GM19025 (cell line): ENCODE measurements at regions not wholly inside any gene's neighbourhood (a gene's known extent, or its start where the extent isn't known, plus 50 kb on each side); places are given as distances from the start of the nearest gene placed in this dataset.

Source experiments
- ATAC-seq: cut with Tn5 transposase; IDR thresholded peaks from one replicate; pipeline ENCODE4 v1.9.1; 2021; ENCODE audit warnings: mild to moderate bottlenecking, low read depth, moderate library complexity; ENCODE audit not compliant: unreplicated experiment

DNA sequence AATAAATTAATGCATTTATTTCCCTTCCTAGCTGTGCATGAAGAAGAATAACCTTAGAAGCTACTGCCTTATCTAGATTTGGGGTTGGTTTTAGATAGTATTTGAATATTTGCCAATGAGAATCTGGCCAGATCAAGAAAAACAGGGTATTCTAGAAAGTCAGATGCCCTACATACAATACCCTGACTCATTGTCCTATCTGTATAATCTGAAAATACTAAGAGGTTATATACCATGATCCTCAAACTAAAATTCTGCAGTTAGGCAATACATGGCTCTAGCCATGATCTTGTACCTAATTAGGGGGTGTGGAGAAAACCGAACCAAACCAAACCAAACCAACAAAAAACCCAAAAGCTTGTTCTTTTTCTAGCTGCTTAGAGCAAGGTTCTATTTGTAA is 240.4 kb upstream of the LYZL1 start:
- no peak for ATAC-seq

DNA sequence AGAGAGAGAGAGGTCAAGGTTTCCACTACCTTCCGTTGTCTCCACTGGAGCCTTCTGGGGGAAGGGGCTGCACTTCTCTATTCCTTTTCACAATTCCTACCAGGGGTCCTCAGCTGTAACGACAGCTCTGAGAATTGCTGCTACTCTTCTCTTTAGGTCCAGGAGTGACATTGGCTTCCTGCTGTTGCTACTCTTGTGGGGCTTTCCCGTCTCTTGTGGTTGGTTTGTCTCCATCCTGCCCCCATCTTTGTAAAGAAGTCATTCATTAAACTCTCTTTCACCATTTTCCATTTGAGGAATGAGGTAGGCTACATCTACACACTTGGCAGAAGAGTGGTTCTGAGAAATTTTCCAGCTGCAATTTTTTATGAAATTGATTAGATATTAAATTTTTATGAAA is 238.8 kb upstream of the LYZL1 start:
- peak; percentile 59 for ATAC-seq

DNA sequence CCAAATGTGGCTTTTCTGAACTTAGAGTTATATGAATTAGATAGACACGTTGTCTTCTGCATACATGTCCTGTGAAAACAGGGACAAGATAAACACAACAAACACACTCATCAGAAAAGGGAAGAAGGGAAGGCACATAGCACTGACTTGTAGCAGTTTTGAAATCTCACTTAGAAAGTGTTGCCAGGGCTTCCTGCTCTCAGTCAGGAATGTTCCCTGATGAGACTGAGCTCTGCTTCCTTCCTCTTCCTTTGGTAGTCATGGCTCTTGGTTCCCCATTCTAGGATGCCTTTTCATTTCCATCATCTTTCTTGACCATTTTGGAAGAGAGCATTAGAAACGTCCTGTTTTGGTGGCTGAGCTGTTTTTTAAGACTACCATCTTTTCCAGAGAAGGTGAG is 233.8 kb upstream of the LYZL1 start:
- no peak for ATAC-seq

DNA sequence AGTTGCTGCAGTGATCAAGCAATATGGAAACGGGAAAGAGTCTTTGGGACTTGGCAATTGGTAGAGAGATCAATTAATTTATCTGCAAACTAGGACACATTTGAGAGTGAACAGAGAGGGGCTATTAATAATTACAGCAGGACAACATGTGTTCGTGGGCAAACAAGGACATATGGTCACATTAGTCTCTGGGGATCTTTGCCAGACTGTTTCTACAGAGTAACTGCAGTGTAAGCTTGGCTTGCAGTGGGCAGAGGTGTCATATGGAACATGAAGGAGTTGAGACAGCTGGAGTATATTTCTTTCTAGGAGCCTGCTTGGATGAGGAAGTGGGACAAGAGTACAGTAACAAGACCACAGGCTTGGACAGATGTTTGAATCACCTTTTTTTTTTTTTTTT is 232.1 kb upstream of the LYZL1 start:
- ATAC-seq, result no peak

DNA sequence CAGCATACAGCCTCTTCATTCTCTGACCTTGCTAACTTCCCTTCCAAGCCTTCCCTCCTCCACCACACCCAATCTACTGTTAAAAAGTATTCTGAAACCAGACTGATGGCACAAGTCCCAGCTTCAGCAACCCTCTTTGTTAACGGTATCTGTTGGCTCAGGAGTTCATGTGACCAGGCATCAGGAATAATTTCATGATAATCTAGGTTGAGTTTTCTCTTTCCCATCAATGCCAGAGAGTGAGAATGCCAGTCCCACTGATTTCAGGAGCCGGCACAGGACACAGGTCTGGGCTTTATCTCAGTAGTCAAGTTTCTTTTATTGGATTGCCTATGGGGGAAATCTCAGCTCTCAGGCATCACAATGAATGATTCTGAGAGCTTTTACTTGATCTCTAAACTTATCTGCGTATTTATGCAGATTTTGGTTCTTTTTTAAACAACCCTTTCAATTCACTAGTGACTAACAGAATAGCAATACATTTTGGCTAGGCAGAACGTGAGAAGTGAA is 231.0 kb upstream of the LYZL1 start:
- ATAC-seq, result no peak

DNA sequence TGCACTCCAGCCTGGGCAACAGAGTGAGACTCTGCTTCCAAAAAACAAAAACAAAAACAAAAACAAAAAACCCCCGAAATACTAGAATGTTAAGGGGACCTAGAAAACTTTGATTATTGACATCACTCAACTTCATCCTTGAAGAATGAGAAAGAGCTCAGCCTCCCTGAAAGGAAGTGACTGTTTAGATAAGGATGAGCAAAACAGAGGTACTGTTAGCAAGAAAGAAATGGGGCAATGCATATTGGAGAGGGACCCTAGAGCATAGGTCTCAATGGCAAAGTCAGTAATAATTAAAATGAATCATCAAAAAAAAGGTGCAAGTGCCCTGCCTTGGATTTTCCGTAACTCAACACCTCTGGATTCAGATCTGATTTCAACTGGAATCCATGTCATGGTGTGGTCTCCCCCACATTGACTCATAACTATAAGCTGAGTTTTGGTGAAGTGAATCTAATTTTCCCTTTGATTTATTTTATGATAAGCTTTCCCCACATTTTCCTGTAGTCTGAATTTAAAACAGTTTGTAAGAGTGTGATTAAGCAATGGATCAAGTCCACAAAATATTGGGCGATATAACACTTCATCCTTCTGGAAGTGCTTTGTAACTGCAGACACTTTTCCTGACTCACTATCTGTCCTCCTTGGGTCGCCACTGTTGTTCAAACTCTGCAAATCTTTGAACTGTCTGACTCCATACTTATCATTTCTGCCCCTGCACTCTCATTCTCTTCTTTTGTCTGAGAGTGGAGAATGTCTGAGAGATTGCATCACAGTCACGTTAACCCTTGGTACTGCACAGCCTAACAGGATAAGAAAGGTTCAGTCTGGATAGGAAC is 224.8 kb upstream of the LYZL1 start:
- ATAC-seq, result no peak

DNA sequence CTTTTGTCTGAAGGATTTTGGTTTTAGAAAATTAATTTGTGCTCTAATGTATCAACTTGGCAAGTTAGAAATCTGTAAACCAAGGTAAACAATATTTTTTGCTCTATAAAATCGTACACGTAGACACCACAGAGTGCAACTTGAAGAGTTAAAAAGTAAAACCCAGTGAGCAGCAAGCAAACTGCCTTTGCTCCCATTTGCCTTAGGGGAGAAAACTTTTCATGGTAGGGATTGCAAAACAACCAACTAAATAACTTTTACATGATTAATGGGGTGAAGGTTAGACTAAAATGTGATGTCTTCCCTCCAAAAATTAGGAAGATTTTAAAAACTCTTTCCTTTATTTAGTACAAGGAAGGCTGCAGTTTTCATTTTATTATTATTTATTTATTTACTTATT is 224.2 kb upstream of the LYZL1 start:
- no peak for ATAC-seq

DNA sequence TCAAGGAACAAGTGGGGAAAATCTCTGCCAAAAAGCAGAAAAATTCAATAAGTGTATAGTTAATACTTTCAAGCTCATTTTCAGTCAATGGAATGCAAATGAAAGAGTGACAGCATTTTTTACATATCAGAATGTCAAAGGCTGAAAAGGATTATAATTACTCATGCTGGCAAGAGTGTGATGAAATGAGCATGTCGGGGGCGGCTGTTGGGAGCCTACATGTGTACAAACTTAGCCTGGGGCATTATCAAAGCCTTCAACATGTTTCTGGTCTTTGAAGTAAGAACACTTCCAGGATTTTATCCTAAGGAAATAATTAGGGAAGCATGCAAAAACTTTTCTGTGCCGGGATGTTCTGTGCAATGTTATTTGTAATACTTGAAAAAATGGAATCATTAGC is 221.7 kb upstream of the LYZL1 start:
- ATAC-seq, result no peak

DNA sequence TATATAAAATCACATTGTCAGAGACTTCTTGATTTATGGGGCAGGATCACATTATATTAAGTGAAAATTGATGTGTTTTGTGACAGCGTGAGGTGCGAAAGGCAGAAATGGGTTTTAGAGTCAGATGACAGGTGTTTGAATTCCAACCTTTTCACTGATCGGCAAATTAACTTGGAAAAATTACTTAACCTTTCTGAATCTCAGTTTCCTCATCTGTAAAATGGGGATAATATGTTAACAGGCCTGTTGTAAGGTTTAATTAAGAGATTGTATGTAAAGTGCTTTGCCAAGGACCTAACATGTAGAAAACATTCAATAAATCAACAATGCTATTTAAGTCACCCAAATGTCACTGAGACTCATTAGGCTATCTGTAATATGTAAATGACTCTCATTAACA is 221.2 kb upstream of the LYZL1 start:
- ATAC-seq, result no peak

DNA sequence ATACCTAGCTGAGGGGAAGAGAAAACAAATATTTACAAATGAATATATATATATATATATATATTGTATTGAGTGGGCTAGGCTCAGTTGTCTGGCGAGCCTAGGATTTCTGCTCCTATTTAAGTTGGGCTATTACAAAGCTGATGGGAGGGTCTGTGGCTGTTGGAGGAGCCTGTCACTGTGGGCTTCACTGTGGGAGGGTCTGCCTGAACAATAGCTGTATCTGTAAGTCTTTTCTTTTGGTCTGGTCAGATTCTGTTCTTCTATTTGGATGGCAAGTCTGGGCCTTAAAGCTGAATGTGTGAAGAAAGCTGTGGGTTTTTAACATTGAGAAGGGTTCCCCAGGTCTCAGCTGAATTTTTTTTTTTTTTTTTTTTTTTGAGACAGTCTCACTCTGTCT is 220.6 kb upstream of the LYZL1 start:
- no peak for ATAC-seq

DNA sequence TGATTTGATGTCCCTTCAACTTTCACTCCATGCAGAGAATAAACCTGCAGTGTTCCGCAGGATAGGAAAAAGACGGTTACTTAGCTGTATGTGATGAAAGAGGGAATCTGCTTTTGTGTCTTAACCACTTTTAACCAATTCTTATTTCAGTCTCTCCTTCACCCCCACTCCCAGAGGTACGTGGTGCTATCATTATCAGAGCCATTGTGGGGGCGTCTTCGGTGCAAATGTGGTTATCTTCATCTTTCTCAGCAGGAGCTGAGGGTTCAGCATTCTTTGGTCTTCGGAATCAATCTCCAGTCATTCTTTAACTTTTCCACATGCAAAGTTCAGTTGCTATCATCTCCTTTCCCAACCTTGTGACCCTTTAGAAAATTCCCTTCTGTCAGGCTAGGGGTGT is 219.9 kb upstream of the LYZL1 start:
- no peak for ATAC-seq

DNA sequence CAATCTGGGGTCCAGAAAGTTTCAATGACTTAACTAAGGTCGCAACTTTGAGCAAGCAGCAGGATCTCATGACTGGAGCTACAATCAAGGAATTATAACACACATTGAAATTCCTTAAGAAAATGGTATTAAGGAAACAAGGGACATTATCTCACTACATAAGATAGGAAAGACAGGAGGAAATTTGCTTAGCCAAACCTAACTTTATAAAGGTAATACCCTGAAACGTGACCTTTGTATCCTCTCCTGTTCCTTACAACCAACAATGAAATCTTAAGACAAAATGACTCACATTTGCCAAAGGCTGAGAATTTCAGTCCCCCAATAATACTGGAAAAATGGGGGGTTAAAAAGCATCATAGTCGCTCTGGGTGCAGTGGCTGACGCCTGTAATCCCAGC is 218.9 kb upstream of the LYZL1 start:
- ATAC-seq, result no peak

DNA sequence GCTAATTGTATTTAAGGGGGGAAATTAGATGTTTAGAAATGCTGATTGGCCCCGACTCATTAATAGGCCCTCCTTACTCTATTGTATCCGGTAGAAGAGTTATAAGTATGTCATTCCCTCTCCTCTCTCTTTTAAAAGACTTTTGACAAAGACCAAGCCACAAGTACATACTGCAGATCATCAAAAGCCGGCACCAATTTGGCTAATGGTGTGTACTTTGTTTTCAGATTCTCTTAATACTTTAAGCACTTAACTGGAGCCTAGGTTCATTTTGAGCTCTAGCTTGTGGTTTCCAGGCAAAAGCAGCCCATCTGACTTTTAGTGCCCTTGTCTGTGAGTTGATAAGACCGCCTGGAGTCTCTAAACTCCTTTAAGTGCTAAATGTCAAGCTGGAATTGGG is 210.0 kb upstream of the LYZL1 start:
- no peak for ATAC-seq

DNA sequence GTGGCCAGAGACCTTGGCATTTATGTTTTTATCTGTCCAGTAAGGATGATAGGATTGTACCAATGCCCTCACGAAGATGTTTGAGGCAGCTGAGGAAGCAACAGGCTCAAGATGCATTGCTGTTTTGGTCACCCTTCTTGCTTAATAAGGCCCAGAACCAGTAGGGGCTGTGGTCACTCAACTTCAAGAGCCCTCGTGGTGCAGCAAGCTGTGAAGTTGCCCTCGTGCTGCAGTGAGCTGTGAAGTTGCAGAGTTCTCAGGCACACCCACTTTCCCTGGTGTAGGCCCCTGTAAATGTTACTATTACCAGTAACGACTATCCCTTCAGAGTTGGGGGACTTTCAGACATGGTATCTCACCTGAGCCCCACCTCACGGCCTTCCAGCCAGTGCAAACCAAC is 207.6 kb upstream of the LYZL1 start:
- no peak for ATAC-seq

DNA sequence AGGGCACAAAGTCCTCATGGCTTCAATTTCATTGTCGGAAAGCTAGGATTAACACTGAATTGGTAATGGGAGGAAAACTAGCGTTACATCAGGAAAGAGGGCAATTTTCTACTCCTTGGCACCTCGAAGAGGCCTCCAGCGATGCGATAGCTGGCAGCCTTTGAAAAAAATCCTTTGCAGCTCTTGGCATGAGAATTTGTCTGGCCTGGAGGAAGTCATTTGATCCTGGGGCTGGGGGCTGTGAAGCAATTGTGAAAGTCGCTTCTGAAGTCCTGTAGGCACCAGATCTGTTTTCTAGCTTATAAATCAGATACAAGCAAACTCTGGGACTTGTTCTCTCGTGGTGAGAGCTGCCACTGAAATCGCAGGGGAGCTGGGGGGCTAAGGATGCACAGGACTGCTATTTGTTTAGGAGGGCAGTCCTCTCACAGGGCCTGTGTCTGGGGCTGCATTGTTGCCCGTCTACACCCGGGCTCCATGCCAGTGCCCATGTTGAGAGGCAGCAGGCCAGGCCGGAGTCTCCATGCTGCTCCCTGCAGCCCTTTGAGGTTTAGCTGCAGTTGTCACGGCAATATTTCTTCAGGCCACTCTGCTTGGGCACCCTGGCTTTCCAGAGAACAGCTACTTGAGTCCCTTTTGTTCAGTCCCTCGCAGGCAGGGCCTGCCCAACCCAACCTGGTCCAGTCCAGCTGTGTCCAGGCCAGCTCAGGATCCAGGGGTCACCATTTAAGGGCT is 206.8 kb upstream of the LYZL1 start:
- no peak for ATAC-seq

DNA sequence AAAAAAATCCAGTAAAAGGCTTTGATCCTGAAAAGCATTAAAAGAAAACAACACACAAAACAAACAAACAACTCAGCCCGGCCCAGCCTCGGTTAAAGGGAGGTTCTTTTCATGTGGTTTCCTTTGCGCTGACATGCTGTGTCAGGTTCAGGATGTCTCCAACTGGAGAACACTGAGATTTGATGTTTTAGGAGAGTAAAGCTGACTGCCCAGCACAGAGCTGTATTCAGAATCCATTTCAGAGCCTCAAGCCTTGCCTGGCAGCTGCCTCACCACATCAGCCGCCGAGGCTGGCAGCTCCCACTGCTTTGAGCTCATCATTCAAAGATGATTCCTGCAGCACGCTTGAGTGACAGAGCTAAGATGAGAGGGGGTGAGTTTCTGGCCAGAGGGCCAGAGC is 205.8 kb upstream of the LYZL1 start:
- ATAC-seq, result no peak

DNA sequence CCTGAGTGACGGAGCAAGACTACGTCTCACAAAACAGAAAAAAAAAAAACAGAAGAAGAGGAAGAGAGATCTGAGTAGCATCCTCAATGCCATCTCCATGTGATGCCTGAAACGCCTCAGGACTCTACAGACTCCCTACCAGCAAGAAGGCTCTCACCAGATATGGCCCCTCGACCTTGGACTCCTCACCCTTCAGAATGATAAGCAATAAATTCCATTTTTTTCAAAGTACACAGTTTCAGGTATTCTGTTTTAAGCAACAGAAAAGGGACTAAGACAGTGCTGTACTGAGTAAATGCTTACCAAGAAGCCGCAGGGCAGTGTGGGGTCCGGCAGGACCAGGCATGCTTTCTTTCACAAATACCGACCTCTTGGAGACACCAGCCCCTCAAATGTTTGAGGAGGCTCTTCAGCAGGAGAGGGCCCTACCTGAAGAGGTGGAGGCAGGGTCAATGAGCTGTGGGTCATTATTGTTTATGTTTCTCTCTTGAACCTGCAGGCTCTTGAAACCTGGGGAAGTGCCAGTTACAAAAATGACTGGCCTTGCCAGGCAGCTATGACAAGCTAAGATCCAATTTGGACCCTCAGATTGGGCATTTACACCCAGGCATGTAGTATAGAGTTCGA is 204.1 kb upstream of the LYZL1 start:
- no peak for ATAC-seq

DNA sequence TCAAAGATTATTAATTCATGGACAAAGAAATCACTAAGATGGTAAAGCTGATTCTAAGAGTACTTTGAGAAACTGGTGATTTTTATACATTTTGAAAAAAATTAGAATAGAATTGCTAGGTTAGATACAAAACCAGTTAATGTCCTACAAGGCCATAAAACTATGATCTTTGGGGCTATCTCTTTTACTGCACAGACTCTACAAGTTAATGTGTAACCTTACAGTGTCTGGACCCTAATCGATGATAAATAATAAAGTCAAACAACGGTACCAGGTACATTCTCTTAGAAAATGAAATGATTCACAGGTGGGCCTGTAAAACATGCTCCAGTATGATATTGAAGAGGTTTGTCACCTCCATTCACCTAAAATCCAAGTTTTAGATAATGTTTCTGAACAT is 199.8 kb upstream of the LYZL1 start:
- no peak for ATAC-seq

DNA sequence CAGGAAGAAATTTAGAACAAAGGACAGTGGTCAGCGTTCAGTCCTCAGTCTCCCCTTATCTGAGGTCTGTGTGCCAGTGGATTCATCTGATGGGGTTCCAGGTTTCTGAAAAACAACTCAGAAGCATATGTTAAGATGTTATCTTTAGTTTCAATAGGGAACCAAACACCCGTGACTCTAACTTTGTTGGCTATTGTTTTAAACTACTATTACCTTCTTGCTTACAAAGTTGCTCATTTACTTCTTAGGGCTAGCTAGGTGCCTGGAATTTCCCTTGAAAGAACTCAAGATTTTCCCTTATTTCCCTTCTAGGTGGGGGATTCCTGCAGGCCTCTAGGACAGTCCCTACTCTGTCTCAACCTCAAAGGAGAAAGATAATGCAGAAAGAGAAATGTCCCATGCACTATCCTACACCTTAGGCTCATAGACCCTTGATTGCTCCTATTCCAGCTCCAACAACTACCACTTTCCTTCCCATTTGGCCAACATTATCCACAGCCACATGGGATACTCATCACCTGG is 192.5 kb upstream of the LYZL1 start:
- no peak for ATAC-seq

DNA sequence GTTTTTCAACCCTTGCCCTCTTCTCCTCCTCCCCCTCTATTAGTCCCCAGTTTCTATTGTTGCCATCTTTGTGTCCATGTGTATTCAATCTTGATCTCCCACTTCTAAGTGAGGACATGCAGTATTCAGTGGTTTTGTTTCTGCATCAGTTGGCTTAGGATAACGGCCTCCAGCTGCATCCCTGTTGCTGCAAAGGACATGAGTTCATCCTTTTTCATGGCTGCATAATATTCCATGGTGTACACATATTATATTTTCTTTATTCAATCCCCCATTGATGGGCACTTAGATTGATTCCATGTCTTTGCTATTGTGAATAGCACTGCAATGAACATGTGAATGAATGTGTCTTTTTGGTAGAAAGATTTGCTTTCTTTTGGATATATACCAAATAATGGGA is 190.4 kb upstream of the LYZL1 start:
- ATAC-seq, result no peak

DNA sequence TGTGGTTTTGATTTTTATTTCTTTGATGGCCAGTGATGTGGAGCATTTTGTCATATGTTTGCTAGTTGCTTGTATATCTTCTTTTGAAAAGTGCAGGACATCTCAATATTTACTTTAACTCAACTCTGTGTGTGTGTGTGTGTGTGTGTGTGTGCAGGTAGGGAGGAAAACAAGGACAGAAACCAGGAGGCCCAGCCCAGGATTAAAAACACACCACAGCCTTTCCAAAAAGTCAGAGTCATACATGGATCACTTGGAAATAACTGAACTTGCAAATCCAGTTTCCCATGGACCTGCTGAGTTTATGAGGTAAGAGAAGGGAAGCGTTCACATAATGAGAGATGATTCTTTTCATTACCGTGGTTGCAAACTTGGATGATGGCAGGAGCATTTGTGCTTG is 189.9 kb upstream of the LYZL1 start:
- ATAC-seq, result no peak
